GM18873 (cell line): ENCODE measurements at regions not wholly inside any gene's neighbourhood (a gene's known extent, or its start where the extent isn't known, plus 50 kb on each side); places are given as distances from the start of the nearest gene placed in this dataset.
"Not testable (repeated sequence)": the region's sequence is repeated elsewhere in the genome, so short reads cannot be mapped to it uniquely, and the experiment has no call there.

Experiments used
- ATAC-seq: cut with Tn5 transposase; IDR thresholded peaks from one replicate; pipeline ENCODE4 v1.9.1; 2021; ENCODE audit warnings: mild to moderate bottlenecking, moderate library complexity, moderate number of reproducible peaks; ENCODE audit not compliant: unreplicated experiment, low FRiP score

DNA sequence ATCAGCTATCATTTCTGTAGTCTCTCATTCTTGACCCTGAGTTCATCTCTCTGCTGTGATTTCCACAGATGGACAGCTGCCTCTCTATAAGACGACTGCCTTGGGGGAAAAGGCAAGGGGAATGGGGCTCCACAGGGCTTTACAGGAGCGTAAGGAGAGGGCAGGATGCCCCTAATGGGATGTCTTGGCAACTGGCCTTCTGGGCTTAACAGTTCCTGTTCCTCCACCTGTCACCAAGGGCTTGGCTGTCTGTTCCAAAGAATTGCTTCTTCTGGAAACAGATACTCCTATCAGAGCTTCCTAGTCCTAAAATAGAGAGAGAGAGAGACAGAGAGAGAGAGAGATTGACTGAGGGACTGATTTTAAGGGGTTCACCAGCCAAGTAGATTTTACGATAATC is 181.9 kb downstream of the TMEM200A start:
- ATAC-seq, result no peak

DNA sequence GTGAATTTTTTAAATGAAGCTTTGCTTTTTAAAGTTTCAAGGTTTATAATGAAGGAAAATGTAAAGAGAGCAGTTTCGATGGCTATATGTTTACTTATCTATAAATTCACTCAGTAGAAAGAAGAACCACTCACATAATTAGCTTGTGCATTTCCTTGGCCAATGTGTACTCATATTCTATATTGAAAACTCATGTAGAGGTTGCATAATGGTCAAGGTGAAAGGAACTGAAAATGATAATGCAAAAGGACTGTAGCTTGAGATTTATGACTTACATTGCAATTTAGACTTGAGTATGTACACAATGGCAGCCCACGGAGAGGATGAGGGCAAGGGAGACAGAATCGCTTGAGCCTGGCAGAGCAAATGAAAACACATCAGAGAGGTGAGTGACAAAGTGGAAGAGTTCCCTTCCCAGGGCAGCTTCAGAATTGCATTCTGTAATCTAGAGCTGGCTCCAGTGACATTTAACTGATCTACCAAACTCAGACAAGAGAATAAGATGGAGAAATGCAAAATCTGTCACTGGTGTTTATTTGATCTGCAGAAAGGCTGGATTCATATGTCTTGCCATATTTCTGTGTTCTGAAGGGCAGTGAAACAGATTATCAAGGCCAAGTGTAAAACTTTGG is 191.8 kb downstream of the TMEM200A start:
- ATAC-seq, result no peak

DNA sequence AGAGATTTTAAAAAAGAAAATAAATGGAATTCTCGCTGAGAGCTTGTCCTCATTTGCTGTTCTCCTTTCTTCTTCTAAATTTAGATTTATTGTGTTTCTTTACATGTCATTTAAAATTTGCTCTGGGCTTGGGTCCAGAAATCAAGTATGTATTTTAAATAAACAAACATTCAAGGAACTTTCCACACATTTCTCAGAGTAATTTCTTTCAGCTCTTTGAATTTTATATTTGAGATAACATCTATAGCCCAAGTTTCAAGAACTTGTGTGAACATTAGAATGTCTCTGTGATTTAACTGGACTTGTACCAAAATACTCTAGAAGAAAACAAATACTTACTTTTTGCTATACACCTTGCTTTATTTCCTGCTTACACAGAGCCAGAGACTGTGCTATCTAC is 192.3 kb downstream of the TMEM200A start:
- no peak for ATAC-seq

DNA sequence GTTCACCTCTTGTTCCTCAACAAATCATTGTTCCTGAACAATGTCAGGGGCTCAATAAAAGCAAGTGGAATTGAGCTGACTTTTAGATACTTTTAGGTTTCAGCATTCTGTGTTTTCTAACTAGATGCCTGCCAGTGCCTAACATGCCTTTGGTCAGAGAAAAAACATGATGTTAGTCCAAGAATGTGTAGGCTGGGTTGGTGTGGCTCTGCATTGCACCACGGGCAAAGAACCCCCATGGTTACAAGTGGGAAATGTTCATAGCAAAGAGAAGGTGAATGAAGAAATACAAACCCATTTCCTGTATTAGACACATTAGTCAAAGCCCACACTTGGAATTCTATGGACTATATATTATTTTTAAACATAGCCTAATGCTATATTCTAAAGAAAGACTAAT is 193.3 kb downstream of the TMEM200A start:
- ATAC-seq, result no peak

DNA sequence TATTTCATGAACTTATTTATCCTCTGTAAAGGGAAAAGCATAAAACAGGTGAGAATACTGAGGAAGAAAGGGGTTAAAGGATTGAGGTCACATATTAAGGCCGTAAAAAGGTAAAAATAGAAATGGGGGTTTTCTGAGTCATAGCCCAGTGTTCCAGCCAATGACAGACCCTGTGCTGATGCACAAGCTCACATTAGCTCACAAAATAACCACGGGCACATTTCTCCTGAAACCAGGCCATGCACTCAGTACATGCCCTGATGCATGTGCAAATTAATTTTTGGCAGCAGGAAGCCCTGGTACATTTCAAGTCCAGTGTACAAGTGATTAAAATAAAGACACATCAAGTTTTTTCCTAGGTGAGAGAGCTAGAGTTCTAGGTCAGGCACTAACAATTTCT is 194.4 kb downstream of the TMEM200A start:
- ATAC-seq, result no peak

DNA sequence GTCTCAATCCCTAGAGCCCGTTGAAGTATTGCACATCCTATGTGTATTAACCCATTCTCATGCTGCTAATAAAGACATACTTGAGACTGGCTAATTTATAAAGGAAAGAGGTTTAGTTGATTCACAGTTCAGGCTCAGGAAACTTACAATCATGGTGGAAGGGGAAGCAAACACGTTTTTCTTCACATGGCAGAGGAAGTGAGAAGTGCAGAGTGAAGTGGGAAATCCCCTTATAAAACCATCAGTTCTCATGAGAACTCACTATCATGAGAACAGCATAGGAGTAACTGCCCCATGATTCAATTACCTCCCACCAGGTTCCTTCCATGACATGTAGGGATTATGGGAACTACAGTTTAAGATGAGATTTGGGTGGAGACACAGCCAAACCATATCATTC is 195.3 kb downstream of the TMEM200A start:
- not testable (repeated sequence) for ATAC-seq

DNA sequence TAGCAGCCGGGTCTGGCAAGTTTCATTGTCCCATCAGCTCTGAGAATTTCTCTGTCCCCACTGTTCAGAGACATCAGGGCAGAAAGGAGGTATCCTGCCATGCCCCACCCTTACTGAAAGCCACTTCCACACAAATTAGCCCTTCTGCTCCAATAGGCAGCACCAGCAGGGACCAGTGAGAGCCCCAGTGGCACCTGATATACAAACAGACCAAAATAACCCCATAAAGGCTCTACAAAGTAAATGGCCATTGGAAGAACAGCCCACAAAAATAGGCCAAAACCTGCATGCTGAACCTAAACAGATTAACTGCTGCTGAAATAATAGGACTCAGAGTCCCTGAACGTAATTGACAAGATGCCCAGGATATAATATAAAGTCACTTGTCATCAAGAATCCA is 199.9 kb downstream of the TMEM200A start:
- no peak for ATAC-seq

DNA sequence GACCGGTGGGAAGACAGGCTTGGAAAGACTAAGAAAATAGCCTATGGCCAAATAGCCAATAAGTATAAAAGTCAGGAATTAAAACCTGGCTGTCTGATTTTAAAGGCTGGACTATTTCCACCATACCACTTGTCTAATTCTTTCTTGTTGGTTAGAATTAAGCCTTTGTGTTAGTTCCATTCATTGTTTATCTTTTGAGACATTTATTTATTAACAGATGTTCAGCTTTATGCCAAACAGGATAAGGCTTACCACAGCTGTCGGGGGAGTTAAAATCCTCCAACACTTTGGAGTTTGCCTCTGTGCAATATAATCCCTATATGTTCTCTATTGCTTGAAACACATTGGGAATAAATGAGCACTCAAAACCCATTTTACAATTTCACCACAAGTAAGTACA is 208.3 kb downstream of the TMEM200A start:
- no peak for ATAC-seq

DNA sequence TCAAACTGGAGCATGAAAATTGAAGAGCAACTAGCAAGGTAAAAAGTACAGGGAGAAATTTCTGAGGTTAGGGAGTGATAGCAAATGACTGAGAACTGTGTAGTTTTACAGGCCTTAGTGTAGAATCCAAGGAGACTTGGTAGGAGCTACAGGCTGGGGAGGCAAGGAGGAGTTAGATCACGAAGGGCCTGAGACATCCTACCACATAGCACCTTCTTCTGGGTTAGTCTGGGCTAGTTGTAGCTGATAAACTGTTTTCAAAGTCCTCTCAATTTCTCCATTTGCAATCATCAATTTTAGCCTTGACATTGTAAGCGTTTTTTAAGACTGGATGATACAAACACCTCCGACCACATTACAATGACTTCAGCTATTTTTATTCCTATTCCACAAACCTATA is 209.7 kb downstream of the TMEM200A start:
- ATAC-seq, result no peak

DNA sequence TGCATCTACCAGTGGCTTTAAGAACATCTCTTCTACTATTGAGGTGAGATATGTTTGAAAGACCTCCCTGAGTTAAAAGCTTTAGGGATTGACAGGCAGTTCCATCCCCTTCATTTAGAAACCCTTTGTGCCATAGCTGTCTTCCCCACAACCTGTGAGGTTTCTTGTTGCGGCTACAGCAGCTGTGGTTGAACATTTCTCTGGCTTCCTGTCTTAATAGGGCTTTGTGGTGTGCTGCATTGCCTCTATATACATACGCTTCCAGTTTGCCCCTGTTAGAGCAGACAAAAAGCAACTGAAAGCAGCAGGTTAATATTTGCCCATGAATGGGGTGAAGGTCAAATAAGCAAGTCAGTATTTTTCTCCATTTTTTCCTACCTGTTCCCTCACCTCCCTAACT is 210.2 kb downstream of the TMEM200A start:
- ATAC-seq, result peak; percentile 100

DNA sequence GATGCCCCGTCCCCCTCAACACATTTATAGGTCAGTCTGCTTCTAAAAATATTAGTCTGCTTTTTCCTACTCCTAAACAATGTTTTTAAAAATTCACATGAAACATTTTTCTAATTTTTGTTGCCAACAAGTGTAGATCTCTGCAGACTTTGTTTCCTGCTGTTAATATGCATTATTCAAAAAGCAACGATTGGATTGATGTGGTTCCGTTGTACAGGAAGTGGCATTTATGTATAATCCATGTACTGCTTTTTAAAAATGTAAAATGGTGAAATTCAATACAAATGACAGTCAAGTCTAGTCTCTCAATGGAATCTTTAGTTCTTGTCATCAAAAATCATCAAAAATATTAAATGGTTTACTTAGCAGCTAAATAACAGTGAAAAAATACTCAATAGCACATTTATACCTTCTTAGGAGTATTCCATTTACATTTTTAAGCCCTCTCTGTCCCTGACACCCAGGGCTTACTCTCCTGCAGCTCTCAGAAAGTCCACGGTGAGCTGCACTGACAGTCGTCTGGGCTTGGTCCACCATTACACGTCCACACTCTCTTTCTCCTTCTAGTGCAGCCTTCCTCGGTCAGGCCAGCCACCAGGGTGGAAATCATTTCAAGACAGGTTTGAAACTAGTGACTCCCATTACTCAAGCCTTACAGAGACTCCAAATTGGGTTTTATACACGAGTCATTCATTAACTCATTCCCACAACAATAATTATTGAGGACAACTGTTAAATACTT is 211.5 kb downstream of the TMEM200A start:
- no peak for ATAC-seq

DNA sequence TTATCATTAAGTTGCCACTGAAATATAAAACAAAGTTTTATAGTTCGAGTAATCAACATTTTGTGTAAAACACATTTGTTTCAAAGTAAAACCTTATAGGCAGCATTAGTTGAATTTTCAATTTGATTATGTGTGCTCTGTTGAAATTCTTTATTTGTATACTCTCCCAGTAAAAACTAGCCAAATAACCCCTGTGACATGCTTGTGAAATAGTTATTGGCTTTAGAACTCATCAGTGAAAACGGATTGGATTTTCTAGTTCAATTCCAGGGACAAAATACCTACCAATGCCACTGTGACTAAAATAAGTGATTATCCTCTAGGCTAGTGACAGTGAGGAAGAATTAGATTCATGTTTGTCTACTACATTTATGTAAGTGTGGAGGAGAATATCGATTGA is 212.9 kb downstream of the TMEM200A start:
- no peak for ATAC-seq

DNA sequence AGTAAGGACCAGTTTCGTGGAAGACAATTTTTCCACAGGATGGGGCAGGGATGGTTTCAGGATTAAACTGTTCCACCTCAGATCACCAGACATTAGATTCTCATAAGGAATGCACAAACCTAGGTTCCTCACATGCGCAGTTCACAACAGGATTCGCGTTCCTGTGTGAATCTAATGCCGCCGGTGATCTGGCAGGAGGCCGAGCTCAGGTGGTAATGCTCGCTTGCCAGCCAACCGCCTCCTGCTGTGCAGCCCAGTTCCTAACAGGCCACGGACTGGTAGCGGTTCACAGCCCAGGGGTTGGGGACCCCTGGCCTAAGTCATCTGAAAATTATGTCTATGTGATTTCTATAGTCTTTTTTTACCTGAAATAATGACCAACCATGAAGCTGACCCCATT is 217.5 kb downstream of the TMEM200A start:
- ATAC-seq, result no peak

DNA sequence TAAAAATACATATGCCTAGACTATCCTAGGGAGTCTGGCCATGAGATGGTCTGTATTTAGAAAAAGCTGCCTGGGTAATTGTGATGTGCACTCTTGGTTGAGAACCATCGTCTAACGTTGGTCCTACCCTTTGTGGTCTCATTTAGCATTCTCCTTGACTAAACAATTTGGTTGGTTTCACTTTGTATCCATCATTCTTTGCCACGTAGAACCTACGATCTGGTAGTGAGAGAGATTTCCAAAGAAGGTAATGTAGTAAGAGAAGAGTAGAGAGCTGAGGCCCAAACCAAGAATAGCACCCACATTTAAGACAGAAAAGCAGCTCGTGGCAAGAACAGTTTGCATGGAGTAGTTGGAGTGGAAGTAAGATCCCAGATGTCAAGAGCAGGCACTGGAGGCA is 219.8 kb downstream of the TMEM200A start:
- no peak for ATAC-seq

DNA sequence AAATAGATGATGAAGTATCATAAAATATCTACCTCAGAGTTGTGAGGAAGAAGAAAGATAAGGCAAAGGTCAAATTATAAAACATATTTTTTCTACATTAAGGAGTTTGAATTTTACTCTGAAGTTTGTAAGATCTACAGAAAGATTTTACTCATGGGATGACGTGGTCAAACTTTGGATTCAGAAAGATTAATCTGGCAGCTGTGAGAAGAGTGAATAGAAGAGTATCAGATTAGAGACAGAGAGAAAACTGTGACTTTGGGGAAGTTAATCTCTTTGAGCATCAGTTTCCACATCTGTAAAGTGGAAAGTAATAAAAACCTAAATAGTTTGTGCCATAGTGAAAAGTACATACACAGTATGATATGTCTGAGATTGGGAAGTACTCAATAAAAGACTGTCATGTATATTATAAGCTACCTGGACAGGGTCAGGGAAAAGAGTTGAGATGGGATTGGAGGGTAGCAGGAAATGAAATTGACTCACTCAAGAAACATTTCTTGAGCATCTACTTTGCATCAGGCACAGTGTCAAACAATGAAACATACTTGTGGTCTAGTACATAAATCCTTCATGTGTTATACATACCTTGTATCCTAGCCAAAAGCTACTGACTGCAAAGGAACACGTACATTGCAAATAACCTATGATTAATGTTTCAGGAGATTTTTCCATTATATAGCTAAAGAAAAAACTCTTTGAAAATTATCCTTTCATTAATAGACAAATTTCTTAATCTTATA is 222.1 kb downstream of the TMEM200A start:
- no peak for ATAC-seq

DNA sequence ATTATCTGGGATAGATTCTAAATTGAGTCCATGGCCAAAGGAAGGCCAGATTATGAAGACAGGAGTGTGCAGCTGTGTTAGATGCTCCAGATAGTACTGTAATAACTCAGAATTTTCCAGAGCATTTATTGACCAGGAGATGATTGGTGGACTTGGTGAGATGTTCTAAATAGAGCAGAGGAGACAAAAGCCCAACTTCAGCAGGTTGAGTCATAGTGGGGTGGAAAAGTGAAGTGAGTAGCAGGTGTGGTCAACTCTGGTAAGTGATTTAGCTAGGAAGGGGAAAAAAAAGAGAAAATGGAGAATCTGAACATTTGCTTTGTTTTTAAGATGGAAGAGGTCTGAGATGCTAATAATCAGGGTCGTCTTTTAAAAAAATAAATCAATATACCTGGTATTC is 227.4 kb downstream of the TMEM200A start:
- no peak for ATAC-seq

DNA sequence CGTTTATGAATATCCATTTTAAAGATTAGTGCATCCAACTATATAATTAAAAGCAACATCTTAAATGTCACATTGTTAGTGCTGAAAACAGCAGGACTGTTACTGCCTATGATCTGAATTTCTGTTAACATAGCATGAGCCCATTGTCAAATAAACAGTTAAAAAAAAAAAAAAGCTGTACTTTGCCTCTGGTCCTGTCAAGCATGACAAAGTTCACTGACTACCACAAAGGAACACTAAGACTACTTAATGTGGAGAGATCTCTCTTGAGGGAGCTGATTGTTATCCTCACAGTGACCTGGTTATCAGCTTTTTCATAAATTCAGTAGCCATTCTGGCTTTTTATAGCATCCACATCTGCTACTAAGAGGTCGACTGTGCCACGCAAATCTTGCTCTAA is 228.1 kb downstream of the TMEM200A start:
- no peak for ATAC-seq

DNA sequence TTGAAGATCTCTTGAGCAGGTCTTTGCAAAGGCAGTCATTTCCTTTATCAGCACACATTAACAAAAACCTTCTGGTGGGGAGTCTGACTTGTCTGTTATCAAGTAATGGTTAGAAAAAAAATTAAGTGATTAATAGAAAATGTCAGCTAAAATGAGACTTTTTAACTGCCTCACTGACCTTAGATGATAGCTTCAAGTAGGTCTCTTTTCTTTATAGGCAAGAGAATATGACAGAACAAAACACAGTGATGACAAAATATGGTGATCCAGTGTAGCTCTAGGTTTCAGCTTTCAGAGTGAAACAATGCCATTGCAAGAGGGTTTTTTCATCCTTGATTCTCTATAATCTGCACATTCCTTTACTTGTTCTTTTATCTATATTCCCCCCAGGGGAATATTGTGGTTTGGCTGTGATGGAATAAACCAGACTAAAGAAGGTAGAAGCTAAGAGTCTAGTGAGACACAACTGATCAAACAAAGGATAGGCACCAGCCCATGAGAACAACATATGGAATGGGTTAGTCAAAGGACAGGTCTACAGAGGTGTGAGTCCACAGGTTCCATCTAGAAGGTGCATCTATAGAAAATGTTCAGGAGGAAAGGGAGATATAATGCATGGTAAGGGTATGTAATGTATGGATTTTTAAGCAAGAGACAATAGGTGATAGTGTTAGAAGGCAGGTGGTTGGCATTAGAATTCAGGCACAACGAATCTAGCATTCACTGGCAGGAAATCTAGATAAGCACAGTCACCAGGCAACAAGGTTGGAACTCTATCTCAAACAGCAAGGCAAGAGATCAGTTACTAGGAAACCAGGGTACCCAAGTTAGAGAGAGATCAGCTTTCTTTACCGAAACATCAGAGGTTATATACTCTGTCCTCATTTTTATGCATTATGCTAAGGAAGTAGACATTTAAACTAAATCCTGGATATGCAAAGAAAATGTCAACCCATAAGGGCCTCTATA is 228.9 kb upstream of the SMLR1 start:
- no peak for ATAC-seq

DNA sequence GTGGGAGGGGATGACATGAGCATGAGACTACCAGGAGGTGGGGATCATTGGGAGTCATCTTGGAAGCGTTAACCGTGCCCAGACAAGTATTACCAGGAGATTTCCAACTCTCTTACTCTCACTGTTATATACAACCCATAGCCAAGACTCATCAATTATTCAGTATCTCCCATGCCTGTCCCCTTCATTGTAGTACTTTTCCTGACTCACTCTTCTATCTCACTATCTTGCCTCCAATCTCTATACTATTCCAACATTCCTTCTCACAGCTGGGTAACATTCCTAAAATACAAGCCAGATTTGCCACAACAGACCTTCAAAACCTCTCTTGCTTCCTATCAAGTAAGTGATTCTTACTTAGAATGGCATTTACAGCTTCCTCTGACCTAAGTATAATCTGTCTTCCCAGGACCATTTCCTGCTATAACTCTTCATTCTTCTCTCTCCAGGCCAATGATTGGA is 226.3 kb upstream of the SMLR1 start:
- no peak for ATAC-seq

DNA sequence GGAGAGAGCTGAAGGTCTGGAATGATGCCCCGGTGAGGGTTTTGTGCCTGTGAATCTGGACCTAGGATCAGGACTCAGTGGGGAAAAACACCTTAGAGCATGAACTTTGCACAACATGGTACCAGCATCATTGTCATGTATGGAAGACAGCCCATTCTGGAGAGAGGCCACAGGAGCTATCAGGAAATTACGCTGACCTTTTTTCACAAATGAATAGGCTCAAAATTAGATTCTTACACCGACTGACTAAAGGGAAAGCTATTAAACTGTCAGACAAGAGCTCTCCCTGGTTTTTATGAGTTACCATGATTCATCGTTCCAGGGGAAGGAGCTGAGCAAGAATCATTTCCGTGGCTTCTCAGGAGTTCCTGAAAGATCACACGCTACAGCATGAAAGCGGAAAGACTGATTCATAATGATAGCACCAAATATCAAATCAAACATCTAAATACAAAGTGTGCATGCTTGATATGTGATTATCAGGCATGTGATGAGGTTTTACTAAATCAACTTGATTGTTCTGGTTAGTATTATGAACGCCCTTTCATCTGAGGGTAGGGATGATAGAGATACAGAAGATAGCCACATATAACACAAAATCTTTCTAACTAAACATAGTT is 224.9 kb upstream of the SMLR1 start:
- ATAC-seq, result no peak
